CD4-positive, alpha-beta T cell (primary cell): ENCODE measurements at regions not wholly inside any gene's neighbourhood (a gene's known extent, or its start where the extent isn't known, plus 50 kb on each side); places are given as distances from the start of the nearest gene placed in this dataset.
A peak's percentile ranks its signal among the peaks of the same experiment; 100 is the strongest.

Source experiments
- ATAC-seq: fragments of 200-7000 bp; cut with Tn5 transposase; one replicate; pipeline ENCODE4 v1.10.0; 2022; ENCODE audit warnings: mild to moderate bottlenecking; ENCODE audit not compliant: poor library complexity
- CTCF ChIA-PET: fragments of 350-600 bp; sonication (Branson Sonifier 250); formaldehyde crosslinking; loops from one replicate; lab custom pipeline; 2021; ENCODE audit warnings: antibody characterized with exemption, inconsistent platforms; lab: Charles Lee
- POLR2A ChIA-PET: fragments of 350-600 bp; sonication (Branson Sonifier 250); formaldehyde crosslinking; loops from one replicate; lab custom pipeline; 2021; ENCODE audit warnings: antibody characterized with exemption, inconsistent platforms; lab: Charles Lee
- DNase-seq, 14 experiments: peaks; one replicate each; pipeline ENCODE4 v3.0.0-alpha.2; 2013 to 2020; ENCODE audit warnings: mixed read lengths in 2 of 14
- H3K27ac ChIP-seq, 2 donors: one replicate each; pipeline versions ENCODE4 v1.5.1 to v1.7.0; 2013; ENCODE audit warnings: low read length in 2 of 2, low read depth in 1 of 2, mild to moderate bottlenecking in 1 of 2
- H3K27me3 ChIP-seq, 2 experiments: 1 replicate in 1 of 2; 2 replicates in 1 of 2; pipeline versions ENCODE4 v1.6.1 to v1.7.0; 2013; ENCODE audit warnings: low read length in 2 of 2, control low read depth in 1 of 2, mild to moderate bottlenecking in 1 of 2, moderate library complexity in 1 of 2; ENCODE audit not compliant: insufficient read depth in 2 of 2, control insufficient read depth in 1 of 2
- H3K36me3 ChIP-seq: one replicate; pipeline ENCODE4 v1.6.1; 2013; ENCODE audit warnings: low read length, control low read depth; ENCODE audit not compliant: insufficient read depth
- H3K4me1 ChIP-seq: one replicate; pipeline ENCODE4 v1.6.1; 2013; ENCODE audit warnings: low read length, control low read depth; ENCODE audit not compliant: insufficient read depth
- H3K4me3 ChIP-seq: one replicate; pipeline ENCODE4 v1.5.1; 2013; ENCODE audit warnings: mild to moderate bottlenecking, low read length, moderate library complexity
- H3K9me3 ChIP-seq, 2 experiments: 1 replicate in 1 of 2; 2 replicates in 1 of 2; pipeline versions ENCODE4 v1.6.1 to v1.7.0; 2013; ENCODE audit warnings: low read length in 2 of 2, mild to moderate bottlenecking in 2 of 2, control low read depth in 1 of 2, moderate library complexity in 1 of 2; ENCODE audit not compliant: control insufficient read depth in 1 of 2, insufficient read depth in 1 of 2
- H3K27ac Mint-ChIP-seq: one replicate; pipeline ENCODE4 v1.8.0; 2020; ENCODE audit warnings: mixed read lengths
- H3K27me3 Mint-ChIP-seq: one replicate; pipeline ENCODE4 v1.8.0; 2021; ENCODE audit warnings: mixed read lengths
- H3K36me3 Mint-ChIP-seq: one replicate; pipeline ENCODE4 v1.8.0; 2021; ENCODE audit warnings: low read depth, mixed read lengths
- H3K4me1 Mint-ChIP-seq: one replicate; pipeline ENCODE4 v1.8.0; 2021; ENCODE audit warnings: low read depth, mixed read lengths
- H3K4me3 Mint-ChIP-seq: one replicate; pipeline ENCODE4 v1.8.0; 2020; ENCODE audit warnings: mild to moderate bottlenecking, mixed read lengths
- H3K9me3 Mint-ChIP-seq: one replicate; pipeline ENCODE4 v1.8.0; 2020; ENCODE audit warnings: mixed read lengths
- CTCF ChIP-seq: fragments of 200-600 bp; IDR thresholded peaks from one replicate; pipeline ENCODE4 v1.8.0; 2022; ENCODE audit warnings: antibody characterized with exemption, mild to moderate bottlenecking
- intact Hi-C, 2 experiments: fragments of 100-400 bp; cut with DNase I in 1 of 2; cut with micrococcal nuclease in 1 of 2; formaldehyde crosslinking; loops; one replicate each; pipeline versions ENCODE4 v1.15.1 to v1.9.0; 2023 to 2025; cut with DNase I, micrococcal nuclease

GRCh38 chr11:87878373-87878825 lies 296.8 kb downstream of the RAB38 start:
- no peaks in the 10 kb centered on the region for H3K36me3 Mint-ChIP-seq
- H3K4me1 ChIP-seq: no peaks in the 10 kb centered on the region
- H3K9me3 Mint-ChIP-seq: no peaks in the 10 kb centered on the region
- no peak for ATAC-seq
- H3K4me3 Mint-ChIP-seq: no peak overlapping the region
- no peaks in the 10 kb centered on the region for H3K36me3 ChIP-seq
- ChIA-PET CTCF (no interaction called here), POLR2A (no interaction called here)
- H3K9me3 ChIP-seq: no peaks in the 10 kb centered on the region
- H3K27ac Mint-ChIP-seq: no peak overlapping the region
- intact Hi-C loops: loop anchor here in 1 of 2 experiments (2.0 kb wide), 1 partner anchor 666 kb away; no protein-coding TSS in a partner anchor
- TF ChIP-seq CTCF: no peak
- H3K4me1 Mint-ChIP-seq: no peaks in the 10 kb centered on the region
- H3K27me3 ChIP-seq: no peaks in the 10 kb centered on the region
- no peaks in the 10 kb centered on the region for H3K27me3 Mint-ChIP-seq
- no peak overlapping the region for H3K27ac ChIP-seq
- H3K4me3 ChIP-seq: no peak overlapping the region
- peak in 1 of 14 experiments; percentile 6 for DNase-seq

- no peaks in the 10 kb centered on the region for H3K27me3 ChIP-seq
- Mint-ChIP-seq H3K27me3 (no peaks in the 10 kb centered on the region), H3K9me3 (no peaks in the 10 kb centered on the region), H3K36me3 (no peaks in the 10 kb centered on the region), H3K27ac (no peak overlapping the region), H3K4me1 (no peaks in the 10 kb centered on the region), H3K4me3 (no peak overlapping the region)
- ChIA-PET POLR2A (no interaction called here), CTCF (no interaction called here)
- H3K27ac ChIP-seq: no peak overlapping the region
- no peak for TF ChIP-seq CTCF
- no peak overlapping the region for H3K4me3 ChIP-seq
- intact Hi-C loops: no loop called here
- no peaks in the 10 kb centered on the region for H3K9me3 ChIP-seq
- ATAC-seq (no peak), DNase-seq (no peak)
- no peaks in the 10 kb centered on the region for H3K36me3 ChIP-seq
- no peaks in the 10 kb centered on the region for H3K4me1 ChIP-seq
These were observed 304.2 kb downstream of the RAB38 start for GRCh38 chr11:87871056-87871455.

GRCh38 chr11:87870086-87870485 lies 305.2 kb downstream of the RAB38 start:
- no peaks in the 10 kb centered on the region for H3K36me3 ChIP-seq
- H3K4me3 ChIP-seq: no peak overlapping the region
- no peak overlapping the region for H3K4me3 Mint-ChIP-seq
- no peak for TF ChIP-seq CTCF
- no peaks in the 10 kb centered on the region for H3K9me3 Mint-ChIP-seq
- ChIA-PET POLR2A (interaction anchor here (0.7 kb wide), 1 partner anchor 204 kb away, joined by 3 read pairs; no protein-coding TSS in a partner anchor), CTCF (no interaction called here)
- no peaks in the 10 kb centered on the region for H3K4me1 Mint-ChIP-seq
- no peaks in the 10 kb centered on the region for H3K27me3 Mint-ChIP-seq
- H3K9me3 ChIP-seq: no peaks in the 10 kb centered on the region
- no peak for DNase-seq
- H3K27ac Mint-ChIP-seq: no peak overlapping the region
- H3K27me3 ChIP-seq: no peaks in the 10 kb centered on the region
- H3K36me3 Mint-ChIP-seq: no peaks in the 10 kb centered on the region
- no peak overlapping the region for H3K27ac ChIP-seq
- intact Hi-C loops: no loop called here
- ATAC-seq: no peak
- H3K4me1 ChIP-seq: no peaks in the 10 kb centered on the region
